Hematopoietic multipotent progenitor cell treated with erythropoietin and hydrocortisone succinate and interleukin-3 and kit ligand, for 6 days (in vitro differentiated cells): ENCODE measurements at regions not wholly inside any gene's neighbourhood (a gene's known extent, or its start where the extent isn't known, plus 50 kb on each side); places are given as distances from the start of the nearest gene placed in this dataset.
A peak's percentile ranks its signal among the peaks of the same experiment; 100 is the strongest.

Experiments used
- DNase-seq: peaks from one replicate; pipeline ENCODE4 v3.0.0-alpha.2; 2015

GRCh38 chr9:129453734-129454133 is 167.2 kb downstream of the C9orf50 start:
- no peak for DNase-seq

GRCh38 chr9:129451669-129452068 is 169.2 kb downstream of the C9orf50 start:
- no peak for DNase-seq

GRCh38 chr9:129451089-129451656 is 169.7 kb downstream of the C9orf50 start:
- no peak for DNase-seq

- DNase-seq = no peak
Measured at GRCh38 chr9:129449066-129449465, 171.8 kb downstream of the C9orf50 start.

GRCh38 chr9:129446828-129447550 is 173.9 kb downstream of the C9orf50 start:
- no peak for DNase-seq

- DNase-seq = no peak
Measured at GRCh38 chr9:129445794-129446306, 175.1 kb downstream of the C9orf50 start.

GRCh38 chr9:129443515-129444164 is 177.3 kb downstream of the C9orf50 start:
- peak; percentile 28 for DNase-seq

GRCh38 chr9:129442803-129443511 is 177.9 kb downstream of the C9orf50 start:
- DNase-seq = no peak

- no peak for DNase-seq
Measured at GRCh38 chr9:129441852-129442251, 179.0 kb downstream of the C9orf50 start.

GRCh38 chr9:129440435-129441186 is 180.3 kb downstream of the C9orf50 start:
- no peak for DNase-seq

- no peak for DNase-seq
Measured at GRCh38 chr9:129439242-129439641, 181.7 kb downstream of the C9orf50 start.

GRCh38 chr9:129437626-129438323 is 183.1 kb downstream of the C9orf50 start:
- no peak for DNase-seq

- DNase-seq = peak; percentile 51
Measured at GRCh38 chr9:129436751-129437625, 183.9 kb downstream of the C9orf50 start.

- DNase-seq = no peak
Measured at GRCh38 chr9:129435988-129436717, 184.7 kb downstream of the C9orf50 start.

- no peak for DNase-seq
Measured at GRCh38 chr9:129435291-129435690, 185.6 kb downstream of the C9orf50 start.

- no peak for DNase-seq
Measured at GRCh38 chr9:129434187-129434586, 186.7 kb downstream of the C9orf50 start.

- DNase-seq = no peak
Measured at GRCh38 chr9:129432297-129433154, 188.4 kb downstream of the C9orf50 start.

GRCh38 chr9:129430940-129431643 is 189.8 kb downstream of the C9orf50 start:
- DNase-seq = no peak
